Erythroblast (primary cell): ENCODE measurements at regions not wholly inside any gene's neighbourhood (a gene's known extent, or its start where the extent isn't known, plus 50 kb on each side); places are given as distances from the start of the nearest gene placed in this dataset.

ENCODE experiments used
- GATA1 ChIP-seq: IDR thresholded peaks from 2 replicates; pipeline ENCODE4 v1.6.1; 2011; ENCODE audit warnings: low read depth, mild to moderate bottlenecking, control low read depth, low read length, moderate library complexity
- POLR2A ChIP-seq: IDR thresholded peaks from 2 replicates; pipeline ENCODE4 v1.6.1; 2011; ENCODE audit warnings: mild to moderate bottlenecking, low read length

- TF ChIP-seq POLR2A = no peak
- no peak for TF ChIP-seq GATA1
Observed at GRCh38 chr2:150750720-150751119, 263.3 kb upstream of the RND3 start.
